WTC11 (cell line): ENCODE measurements at regions not wholly inside any gene's neighbourhood (a gene's known extent, or its start where the extent isn't known, plus 50 kb on each side); places are given as distances from the start of the nearest gene placed in this dataset.

Experiments used
- ATAC-seq: fragments of 200-7000 bp; cut with Tn5 transposase; 2 replicates; pipeline ENCODE4 v1.10.0; 2021; ENCODE audit warnings: mild to moderate bottlenecking, moderate library complexity
- CTCF ChIA-PET: fragments of 300-600 bp; sonication (Branson Sonifier 250); formaldehyde crosslinking; loops from one replicate; lab custom pipeline; 2021; ENCODE audit warnings: antibody characterized with exemption; lab: Charles Lee
- POLR2A ChIA-PET: fragments of 350-600 bp; sonication (Branson Sonifier 250); formaldehyde crosslinking; loops from one replicate; lab custom pipeline; 2021; ENCODE audit warnings: antibody characterized with exemption; lab: Charles Lee
- DNase-seq: peaks from one replicate; pipeline ENCODE4 v3.0.0; 2021; ENCODE audit warnings: low spot score
- H3K27ac Mint-ChIP-seq: 2 replicates; pipeline ENCODE4 v1.8.0; 2021; ENCODE audit warnings: mixed read lengths
- H3K27me3 Mint-ChIP-seq: 2 replicates; pipeline ENCODE4 v1.8.0; 2021; ENCODE audit warnings: low read depth, mild to moderate bottlenecking, moderate library complexity, mixed read lengths
- H3K36me3 Mint-ChIP-seq: 2 replicates; pipeline ENCODE4 v1.8.0; 2021; ENCODE audit warnings: mixed read lengths
- H3K4me1 Mint-ChIP-seq: 2 replicates; pipeline ENCODE4 v1.8.0; 2022; ENCODE audit warnings: mixed read lengths
- H3K4me3 Mint-ChIP-seq: 2 replicates; pipeline ENCODE4 v1.8.0; 2021; ENCODE audit warnings: mild to moderate bottlenecking, moderate library complexity, mixed read lengths
- H3K9me3 Mint-ChIP-seq: 2 replicates; pipeline ENCODE4 v1.8.0; 2021; ENCODE audit warnings: mixed read lengths
- ATF1 ChIP-seq: sonication (generic); formaldehyde crosslinking; IDR thresholded peaks from 2 replicates; pipeline ENCODE4 v1.8.1; 2023; ENCODE audit warnings: mild to moderate bottlenecking, moderate library complexity, missing genetic modification reagents
- ATF6 ChIP-seq: sonication (generic); formaldehyde crosslinking; IDR thresholded peaks from 2 replicates; pipeline ENCODE4 v1.8.1; 2023; ENCODE audit warnings: mild to moderate bottlenecking, missing genetic modification reagents
- FOXJ3 ChIP-seq: sonication (generic); formaldehyde crosslinking; IDR thresholded peaks from 2 replicates; pipeline ENCODE4 v1.9.0; 2021; ENCODE audit warnings: missing genetic modification reagents, mild to moderate bottlenecking, borderline replicate concordance
- GTF2I ChIP-seq: fragments of 250-450 bp; sonication (Bioruptor Pico); conservative IDR thresholded peaks from 2 replicates; pipeline ENCODE4 v1.4.0; 2021; ENCODE audit warnings: mild to moderate bottlenecking
- IRF1 ChIP-seq: sonication (generic); formaldehyde crosslinking; IDR thresholded peaks from 2 replicates; pipeline ENCODE4 v1.8.0; 2023; ENCODE audit warnings: missing genetic modification reagents
- NFE2L1 ChIP-seq: sonication (generic); formaldehyde crosslinking; IDR thresholded peaks from 2 replicates; pipeline ENCODE4 v1.8.1; 2023; ENCODE audit warnings: missing genetic modification reagents
- NR2C2 ChIP-seq: sonication (generic); formaldehyde crosslinking; IDR thresholded peaks from 2 replicates; pipeline ENCODE4 v1.8.0; 2022; ENCODE audit warnings: mild to moderate bottlenecking, missing genetic modification reagents
- NR3C1 ChIP-seq: sonication (generic); formaldehyde crosslinking; conservative IDR thresholded peaks from 2 replicates; pipeline ENCODE4 v1.8.1; 2023; ENCODE audit warnings: low read depth, mild to moderate bottlenecking, missing genetic modification reagents
- PRDM15 ChIP-seq: sonication (generic); formaldehyde crosslinking; IDR thresholded peaks from 2 replicates; pipeline ENCODE4 v1.8.0; 2022; ENCODE audit warnings: missing genetic modification reagents
- PRRX2 ChIP-seq: fragments of 250-450 bp; sonication (Bioruptor Pico); IDR thresholded peaks from 2 replicates; pipeline ENCODE4 v1.8.0; 2021; ENCODE audit warnings: mild to moderate bottlenecking
- STAT6 ChIP-seq: sonication (generic); formaldehyde crosslinking; conservative IDR thresholded peaks from 2 replicates; pipeline ENCODE4 v1.8.1; 2023; ENCODE audit warnings: mild to moderate bottlenecking, low read depth, missing genetic modification reagents, moderate library complexity
- TEAD1 ChIP-seq: sonication (generic); formaldehyde crosslinking; IDR thresholded peaks from 2 replicates; pipeline ENCODE4 v1.8.0; 2022; ENCODE audit warnings: mild to moderate bottlenecking, missing genetic modification reagents
- ZNF232 ChIP-seq: sonication (generic); formaldehyde crosslinking; IDR thresholded peaks from 2 replicates; pipeline ENCODE4 v1.8.0; 2022; ENCODE audit warnings: mild to moderate bottlenecking, missing genetic modification reagents

- POLR2A ChIA-PET, result no interaction called here
- Mint-ChIP-seq H3K4me3 (no peak overlapping the region), H3K36me3 (peaks cover 6% of the 10 kb centered on the region), H3K27me3 (no peaks in the 10 kb centered on the region), H3K9me3 (peaks cover 18% of the 10 kb centered on the region), H3K4me1 (peaks cover 5% of the 10 kb centered on the region; the same call in 1 of the 2 replicates), H3K27ac (no peak overlapping the region)
- CTCF ChIA-PET, result no interaction called here
- TF ChIP-seq ZNF232 (CRISPR knock-in tag) (no peak), TEAD1 (CRISPR knock-in tag) (no peak), NFE2L1 (CRISPR knock-in tag) (no peak), NR3C1 (CRISPR knock-in tag) (no peak)
- ATAC-seq, result no peak
- DNase-seq, result no peak
Observed at GRCh38 chr1:242728696-242729095, 204.2 kb upstream of the PLD5 start.

- Mint-ChIP-seq H3K27ac (no peak overlapping the region), H3K27me3 (no peaks in the 10 kb centered on the region)
- TF ChIP-seq ATF6 (no peak), FOXJ3 (no peak), PRRX2 (CRISPR knock-in tag) (no peak), NR2C2 (CRISPR knock-in tag) (no peak), IRF1 (no peak), GTF2I (no peak)
Observed at GRCh38 chr1:242723044-242723716, 198.7 kb upstream of the PLD5 start.

GRCh38 chr1:242718967-242719366, 194.5 kb upstream of the PLD5 start:
- Mint-ChIP-seq H3K36me3 (peaks cover 3% of the 10 kb centered on the region; the same call in 1 of the 2 replicates), H3K27ac (no peak overlapping the region), H3K4me3 (no peak overlapping the region), H3K27me3 (peaks cover 3% of the 10 kb centered on the region; the same call in 1 of the 2 replicates), H3K9me3 (peaks cover 14% of the 10 kb centered on the region), H3K4me1 (peaks cover 5% of the 10 kb centered on the region; the same call in 1 of the 2 replicates)
- ATAC-seq (peak; percentile 81), DNase-seq (no peak)
- ChIA-PET CTCF (no interaction called here), POLR2A (no interaction called here)
- TF ChIP-seq STAT6 (CRISPR knock-in tag) (no peak), PRDM15 (CRISPR knock-in tag) (no peak), ATF1 (no peak)

More at GRCh38 chr1:242723044-242723716, 198.7 kb upstream of the PLD5 start:
- Mint-ChIP-seq H3K9me3 (peaks cover 15% of the 10 kb centered on the region), H3K4me3 (no peak overlapping the region), H3K36me3 (no peaks in the 10 kb centered on the region), H3K4me1 (peaks cover 7% of the 10 kb centered on the region; the same call in 1 of the 2 replicates)
- ATAC-seq, result no peak
- ChIA-PET POLR2A (interaction anchor here (1.1 kb wide), 1 partner anchor 1036 kb away, joined by 3 read pairs; no protein-coding TSS in a partner anchor), CTCF (no interaction called here)
- DNase-seq, result no peak
